HG03095 (cell line): ENCODE measurements at regions not wholly inside any gene's neighbourhood (a gene's known extent, or its start where the extent isn't known, plus 50 kb on each side); places are given as distances from the start of the nearest gene placed in this dataset.
"Not testable (repeated sequence)": the region's sequence is repeated elsewhere in the genome, so short reads cannot be mapped to it uniquely, and the experiment has no call there.

Source experiments
- ATAC-seq: cut with Tn5 transposase; IDR thresholded peaks from one replicate; pipeline ENCODE4 v1.9.1; 2021; ENCODE audit warnings: moderate library complexity; ENCODE audit not compliant: unreplicated experiment

DNA sequence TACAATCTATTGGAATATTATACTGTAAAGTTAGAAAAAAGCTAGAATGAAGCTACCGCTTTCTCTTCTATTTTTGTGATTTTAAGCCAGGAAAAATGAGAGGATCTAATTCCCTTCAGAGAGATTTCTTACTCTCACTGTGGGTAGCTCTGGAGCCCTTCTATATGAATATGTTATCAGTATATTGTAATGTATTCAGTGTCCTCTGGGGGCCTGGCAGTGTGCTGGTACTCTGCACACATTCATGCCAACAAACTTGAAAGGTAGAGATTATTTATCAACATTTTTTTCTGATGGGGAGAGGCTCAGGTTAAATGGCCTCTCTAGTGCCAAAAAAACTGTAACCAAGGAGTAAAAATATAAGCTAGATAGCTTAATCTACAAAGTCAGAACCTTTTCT lies 292.8 kb downstream of the TTC6 start:
- ATAC-seq: no peak

GRCh38 chr14:37889087-37889486 lies 293.7 kb downstream of the TTC6 start:
- ATAC-seq: no peak

- no peak for ATAC-seq
Measured at GRCh38 chr14:37890095-37890494, 294.7 kb downstream of the TTC6 start.

DNA sequence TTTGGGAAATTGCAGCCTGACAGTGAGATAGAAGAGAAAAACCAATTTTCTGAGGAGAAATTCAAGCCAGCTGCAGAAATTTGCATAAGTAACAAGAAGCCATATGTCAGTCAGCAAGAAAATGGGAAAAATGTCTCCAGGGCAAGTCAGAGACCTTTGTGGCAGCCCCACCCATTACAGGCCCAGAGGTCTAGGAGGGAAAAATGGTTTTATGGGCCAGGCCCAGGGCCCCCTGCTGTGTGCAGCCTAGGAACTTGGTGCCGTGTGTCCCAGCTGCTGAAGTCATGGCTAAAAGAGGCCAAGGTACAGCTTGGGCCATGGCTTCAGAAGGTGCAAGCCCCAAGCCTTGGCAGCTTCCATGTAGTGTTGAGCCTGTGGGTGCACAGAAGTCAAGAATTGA lies 296.1 kb downstream of the TTC6 start:
- ATAC-seq: not testable (repeated sequence)

- no peak for ATAC-seq
Measured at GRCh38 chr14:37894463-37894862, 299.0 kb downstream of the TTC6 start.

DNA sequence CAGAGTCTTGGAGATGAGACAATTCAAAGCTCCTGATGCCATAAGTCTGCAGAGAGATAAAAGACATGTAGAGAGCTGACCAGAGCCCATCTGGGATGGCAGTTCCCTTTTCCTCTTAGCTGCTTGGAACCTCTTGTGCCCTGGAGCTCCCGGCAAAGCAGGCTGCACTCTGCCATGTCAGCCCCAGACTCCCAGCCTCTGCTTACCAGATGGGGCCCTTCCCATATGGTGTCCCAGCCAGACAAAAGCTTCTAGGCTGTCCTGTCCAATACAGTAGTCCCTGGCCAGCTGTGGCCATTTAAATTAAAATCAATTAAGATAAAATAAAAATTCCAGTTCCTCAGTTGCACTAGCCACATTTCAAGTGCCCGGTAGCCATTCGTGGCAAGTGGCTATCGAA lies 303.9 kb downstream of the TTC6 start:
- ATAC-seq: no peak

DNA sequence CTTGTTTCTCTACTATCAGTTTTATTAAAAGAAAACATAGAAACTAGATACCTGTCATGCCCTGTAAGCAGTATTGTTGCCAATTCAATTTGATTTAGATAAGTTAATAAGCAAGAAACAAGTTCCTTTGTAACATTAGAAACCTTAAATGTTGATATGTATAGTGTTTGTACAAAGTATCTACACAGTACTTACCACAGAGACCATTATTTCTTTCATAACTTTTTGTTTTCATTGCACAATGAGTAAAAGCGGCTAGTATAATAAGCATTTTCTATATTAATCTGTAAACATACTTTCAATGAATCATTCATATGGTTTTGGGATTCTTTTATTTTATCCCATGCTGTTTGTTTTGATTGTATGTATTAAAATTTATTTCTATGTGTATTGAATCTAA lies 305.1 kb downstream of the TTC6 start:
- ATAC-seq: no peak

- ATAC-seq: no peak
Measured at GRCh38 chr14:37901978-37902377, 305.7 kb upstream of the SSTR1 start.

DNA sequence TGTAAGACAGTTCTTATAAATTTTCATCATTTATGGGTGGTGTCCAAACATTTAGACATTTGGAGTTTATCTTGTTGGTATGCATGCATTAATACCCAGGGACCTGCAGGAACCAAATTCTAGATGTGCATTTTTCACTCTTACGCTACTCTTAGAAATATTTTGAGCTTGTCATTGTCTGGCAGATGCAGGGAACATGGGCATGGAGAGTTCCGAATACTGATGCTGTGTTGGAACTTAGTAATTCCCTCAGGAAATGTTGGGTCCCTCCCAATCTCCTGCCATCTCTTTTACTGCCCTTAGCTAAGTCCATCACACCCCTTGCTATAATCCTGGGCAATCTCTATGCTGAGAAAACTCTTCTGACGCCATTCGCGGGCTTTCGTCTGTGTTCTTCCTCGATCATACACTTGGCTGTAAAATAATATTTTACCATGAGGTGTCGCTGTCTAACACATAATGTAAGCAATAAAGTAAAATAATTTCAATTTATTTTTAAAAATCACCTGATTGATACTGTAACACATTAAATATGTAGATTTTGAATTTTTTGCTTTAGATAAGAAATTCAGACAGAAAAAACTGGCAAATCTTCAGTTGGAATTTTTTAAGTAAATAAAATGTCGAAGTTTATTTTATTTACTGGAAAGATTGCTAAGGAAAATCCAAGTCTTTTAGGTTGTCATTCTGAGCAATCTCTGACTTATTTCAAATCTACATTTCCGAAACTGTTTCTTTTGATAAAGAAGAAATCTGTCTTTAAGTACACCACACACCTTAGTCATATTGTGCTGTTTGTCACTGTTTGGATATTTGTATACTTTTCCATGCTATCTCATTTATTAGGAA lies 304.1 kb upstream of the SSTR1 start:
- ATAC-seq: no peak

GRCh38 chr14:37924622-37925021 lies 283.1 kb upstream of the SSTR1 start:
- ATAC-seq: no peak

GRCh38 chr14:37932008-37932407 lies 275.7 kb upstream of the SSTR1 start:
- no peak for ATAC-seq

- no peak for ATAC-seq
Measured at GRCh38 chr14:37932481-37932880, 275.2 kb upstream of the SSTR1 start.

DNA sequence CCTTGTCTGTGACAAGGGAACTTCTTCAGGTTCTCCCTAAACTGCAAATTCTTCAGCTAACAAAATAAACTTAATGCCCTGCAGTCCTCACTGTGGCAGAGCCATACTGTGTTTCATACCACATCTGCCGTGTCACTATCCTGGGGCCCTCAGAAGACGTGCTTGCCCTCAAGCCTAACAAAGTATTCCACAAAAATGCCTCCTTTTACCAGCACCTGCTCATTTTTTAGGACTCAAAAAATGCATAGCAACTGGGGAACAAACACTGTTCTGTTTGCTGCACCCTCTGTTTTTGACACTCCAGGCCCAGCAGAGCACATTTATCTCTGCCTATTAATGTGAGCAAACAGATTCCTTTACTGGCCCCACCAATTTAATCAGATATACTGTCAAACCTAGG lies 270.7 kb upstream of the SSTR1 start:
- no peak for ATAC-seq

DNA sequence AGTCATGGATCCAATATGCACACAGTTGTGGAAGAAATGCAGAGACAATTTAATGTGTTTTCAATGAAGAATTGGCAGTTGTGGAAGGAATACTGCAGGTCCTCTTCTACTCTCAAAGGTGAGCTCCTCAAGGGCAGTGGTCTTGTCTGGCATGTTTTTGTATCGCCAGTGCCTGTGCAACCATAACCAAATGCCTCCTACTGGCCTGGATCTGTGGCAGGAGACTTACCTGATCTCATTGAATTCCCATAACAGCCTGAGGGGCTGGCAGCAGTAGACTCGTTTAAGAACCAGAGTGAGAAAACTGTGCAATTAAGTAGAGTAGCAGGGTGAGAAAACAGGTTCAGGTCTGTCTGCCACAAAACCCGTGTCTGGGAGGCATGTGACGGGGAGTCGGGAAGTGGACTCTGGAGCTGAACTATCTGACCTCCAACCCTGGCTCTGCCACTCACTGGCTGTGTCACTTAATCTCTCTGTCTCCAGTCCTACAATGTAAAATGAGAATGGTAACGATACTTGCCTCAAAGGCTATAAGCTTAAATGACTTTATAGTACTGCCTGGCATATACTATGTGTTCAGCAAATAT lies 268.2 kb upstream of the SSTR1 start:
- no peak for ATAC-seq

GRCh38 chr14:37945959-37946358 lies 261.7 kb upstream of the SSTR1 start:
- ATAC-seq: no peak

DNA sequence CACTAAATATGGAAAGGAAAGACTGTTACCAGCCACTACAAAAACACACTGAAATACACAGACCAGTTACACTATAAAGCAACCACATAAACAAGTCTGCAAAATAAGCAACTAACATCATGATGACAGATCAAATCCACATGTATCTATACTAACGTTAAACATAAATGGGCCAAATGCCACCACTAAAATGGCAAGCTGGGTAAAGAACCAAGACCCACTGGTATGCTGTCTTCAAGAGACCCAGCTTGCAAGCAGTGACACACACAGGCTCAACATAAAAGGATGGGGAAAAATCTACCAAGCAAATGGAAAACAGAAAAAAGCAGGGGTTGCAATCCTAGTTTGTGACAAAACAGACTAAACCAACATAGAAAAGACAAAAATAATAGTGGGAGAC lies 260.9 kb upstream of the SSTR1 start:
- ATAC-seq: no peak

- no peak for ATAC-seq
Measured at GRCh38 chr14:37948266-37948665, 259.4 kb upstream of the SSTR1 start.

- no peak for ATAC-seq
Measured at GRCh38 chr14:37968664-37969240, 239.0 kb upstream of the SSTR1 start.

DNA sequence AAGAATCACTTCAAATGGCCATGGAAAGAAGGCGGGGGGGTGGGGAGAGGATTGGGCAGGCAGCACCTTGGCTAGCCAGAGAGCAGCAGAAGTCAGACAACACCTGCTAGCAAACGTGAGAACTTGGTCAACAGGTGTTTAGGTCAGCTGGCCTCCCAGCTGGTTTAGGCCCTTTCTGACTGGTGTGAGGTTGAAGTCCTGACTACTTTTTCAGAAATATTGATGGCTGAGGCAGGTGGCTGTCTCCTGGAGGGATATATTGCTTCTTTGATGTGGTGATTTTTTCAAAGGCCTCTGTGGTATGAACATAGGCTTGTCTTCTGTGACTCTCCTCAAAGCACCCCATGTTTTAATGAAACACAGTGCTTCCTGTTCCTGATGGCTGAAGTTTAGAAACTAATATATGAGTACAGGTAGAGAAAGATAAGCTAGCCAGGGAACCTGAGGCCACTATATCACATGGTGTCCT lies 238.2 kb upstream of the SSTR1 start:
- ATAC-seq: no peak

DNA sequence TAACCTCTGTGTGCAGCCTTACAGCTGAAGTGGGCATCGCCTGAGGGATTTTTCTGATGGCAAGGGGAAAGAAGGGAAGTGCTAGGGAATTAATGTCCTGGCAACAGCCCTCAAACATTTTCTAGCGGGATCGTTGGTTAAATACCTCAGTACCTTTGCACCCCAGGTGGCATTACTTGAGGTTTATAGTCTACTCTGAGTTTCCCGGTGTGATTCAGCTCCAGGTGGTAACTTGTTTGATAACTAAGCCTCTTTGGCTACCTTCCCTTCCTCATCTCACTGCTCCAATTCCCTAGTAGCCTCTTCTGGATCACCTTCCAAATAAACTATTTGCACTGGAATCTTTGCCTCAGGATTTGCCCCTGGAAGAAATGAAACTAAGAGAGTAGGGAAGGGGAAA lies 237.0 kb upstream of the SSTR1 start:
- ATAC-seq: no peak

DNA sequence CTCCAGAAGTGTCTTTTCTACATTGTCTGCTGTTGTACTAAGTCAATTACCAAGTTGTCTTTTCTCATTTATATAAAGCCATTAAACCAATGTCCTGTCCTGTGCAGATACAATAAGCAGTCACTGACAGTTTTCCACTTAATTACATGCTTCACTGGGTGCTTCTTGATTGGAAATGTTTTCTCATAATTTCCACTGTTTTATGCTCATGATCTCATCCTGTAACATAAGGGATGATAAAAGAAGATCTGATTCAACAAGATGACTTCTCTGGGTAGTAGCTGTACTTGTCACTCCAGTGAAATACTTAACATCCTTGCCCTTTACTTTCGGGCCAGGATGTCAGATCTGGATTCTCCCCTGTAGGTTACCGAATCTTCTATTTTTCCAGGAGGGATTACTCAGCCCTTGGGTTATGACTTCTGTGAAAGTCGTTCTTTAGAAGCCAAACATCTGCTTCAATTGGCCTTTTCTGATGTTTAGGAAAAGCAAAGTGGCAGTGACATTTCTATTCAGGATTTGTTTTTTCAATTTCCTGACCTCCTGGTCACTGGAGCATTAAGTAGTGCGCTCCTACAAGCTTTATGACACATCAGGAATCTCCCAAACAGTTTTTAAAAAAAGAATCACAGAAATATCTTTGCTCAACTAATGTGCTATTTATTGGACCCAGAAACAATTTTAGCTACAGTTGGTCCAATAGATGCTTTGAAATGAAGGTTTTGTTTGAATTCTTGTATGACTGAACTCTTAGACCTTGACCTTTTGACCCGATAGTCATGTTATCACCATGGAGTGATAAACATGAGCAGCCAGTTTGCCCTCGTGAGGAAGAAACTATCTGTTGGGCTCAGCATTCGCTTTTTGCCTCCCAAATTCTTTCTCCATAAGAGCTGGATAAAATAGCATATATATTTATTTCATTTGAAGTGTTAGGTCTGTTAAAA lies 234.5 kb upstream of the SSTR1 start:
- ATAC-seq: no peak
